ENCODE measurements at regions not wholly inside any gene's neighbourhood (a gene's known extent, or its start where the extent isn't known, plus 50 kb on each side); places are given as distances from the start of the nearest gene placed in this dataset.

DNA sequence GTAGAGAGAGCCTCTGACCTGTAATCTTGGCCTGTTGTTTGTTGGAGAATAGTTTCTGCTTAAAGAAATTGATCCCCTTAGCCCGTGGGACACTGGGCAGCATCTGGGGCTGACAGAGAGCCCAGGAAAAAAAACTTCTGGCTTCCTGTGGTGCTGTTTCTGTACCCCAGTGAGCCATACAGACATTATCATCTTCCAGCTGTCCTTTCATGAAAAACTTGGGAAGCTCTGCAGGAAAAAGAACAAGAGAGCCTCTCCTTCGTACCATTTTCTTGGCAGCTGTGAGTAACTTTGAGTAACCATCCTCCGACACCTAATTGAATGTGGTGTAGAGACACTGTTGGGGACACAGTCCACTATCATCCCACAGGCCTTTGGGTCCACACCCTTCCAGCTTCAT lies 333.0 kb downstream of the SHQ1 start:
- TF ChIP-seq, protein P1, sequence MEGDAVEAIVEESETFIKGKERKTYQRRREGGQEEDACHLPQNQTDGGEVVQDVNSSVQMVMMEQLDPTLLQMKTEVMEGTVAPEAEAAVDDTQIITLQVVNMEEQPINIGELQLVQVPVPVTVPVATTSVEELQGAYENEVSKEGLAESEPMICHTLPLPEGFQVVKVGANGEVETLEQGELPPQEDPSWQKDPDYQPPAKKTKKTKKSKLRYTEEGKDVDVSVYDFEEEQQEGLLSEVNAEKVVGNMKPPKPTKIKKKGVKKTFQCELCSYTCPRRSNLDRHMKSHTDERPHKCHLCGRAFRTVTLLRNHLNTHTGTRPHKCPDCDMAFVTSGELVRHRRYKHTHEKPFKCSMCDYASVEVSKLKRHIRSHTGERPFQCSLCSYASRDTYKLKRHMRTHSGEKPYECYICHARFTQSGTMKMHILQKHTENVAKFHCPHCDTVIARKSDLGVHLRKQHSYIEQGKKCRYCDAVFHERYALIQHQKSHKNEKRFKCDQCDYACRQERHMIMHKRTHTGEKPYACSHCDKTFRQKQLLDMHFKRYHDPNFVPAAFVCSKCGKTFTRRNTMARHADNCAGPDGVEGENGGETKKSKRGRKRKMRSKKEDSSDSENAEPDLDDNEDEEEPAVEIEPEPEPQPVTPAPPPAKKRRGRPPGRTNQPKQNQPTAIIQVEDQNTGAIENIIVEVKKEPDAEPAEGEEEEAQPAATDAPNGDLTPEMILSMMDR (IDR thresholded peaks at IDR 0.05): no peak
- no peak for TF ChIP-seq POLR2A (IDR thresholded peaks at IDR 0.05)

All from right lobe of liver (tissue), 4 donors.